GM23338 (cell line): ENCODE measurements at regions not wholly inside any gene's neighbourhood (a gene's known extent, or its start where the extent isn't known, plus 50 kb on each side); places are given as distances from the start of the nearest gene placed in this dataset.

ENCODE experiments used
- POLR2AphosphoS5 ChIP-seq: IDR thresholded peaks from 2 replicates; pipeline ENCODE4 v1.6.1; 2016; ENCODE audit warnings: antibody characterized with exemption, low read depth
- ZNF114 ChIP-seq: fragments of 250-450 bp; sonication (Bioruptor Pico); IDR thresholded peaks from 2 replicates; pipeline ENCODE4 v1.5.0; 2020; ENCODE audit warnings: mild to moderate bottlenecking, moderate library complexity
- TF ChIP-seq, protein P1 (sequence below): fragments of 250-450 bp; sonication (Bioruptor Pico); IDR thresholded peaks from 2 replicates; pipeline ENCODE4 v1.5.0; 2020; ENCODE audit warnings: mild to moderate bottlenecking, moderate library complexity
- TF ChIP-seq, protein P2 (sequence below), 2 experiments: fragments of 200-600 bp in 1 of 2; sonication (generic) in 1 of 2; conservative IDR thresholded peaks; 2 replicates each; pipeline versions ENCODE4 v1.5.1 to v1.6.1; 2016 to 2017; ENCODE audit warnings: antibody characterized with exemption in 2 of 2, low read depth in 2 of 2, mild to moderate bottlenecking in 2 of 2, moderate library complexity in 1 of 2
- TF ChIP-seq, protein P3 (sequence below): IDR thresholded peaks from one replicate; pipeline ENCODE4 v1.6.1; 2018; ENCODE audit warnings: antibody characterized with exemption; ENCODE audit not compliant: unreplicated experiment

DNA sequence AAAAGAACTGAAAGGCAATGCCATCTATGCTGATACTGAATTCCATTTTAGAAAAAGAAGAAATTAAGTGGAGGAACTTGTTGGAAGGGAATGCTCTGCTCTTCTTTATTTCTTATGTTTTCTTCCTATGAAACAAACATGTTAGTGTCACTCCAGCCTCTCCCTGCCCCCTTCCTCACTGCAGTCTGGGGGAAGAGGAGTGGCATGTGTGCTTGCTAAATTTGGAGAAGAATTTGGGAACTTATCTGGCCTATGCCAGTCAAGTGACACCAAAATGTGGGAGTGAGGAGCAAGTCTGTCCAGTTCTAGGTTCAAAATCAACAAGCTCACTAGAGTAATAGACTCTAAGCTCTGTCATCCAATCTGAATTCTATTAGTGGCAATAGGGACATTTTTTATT lies 214.6 kb downstream of the RBM26 start:
- TF ChIP-seq, protein P1, sequence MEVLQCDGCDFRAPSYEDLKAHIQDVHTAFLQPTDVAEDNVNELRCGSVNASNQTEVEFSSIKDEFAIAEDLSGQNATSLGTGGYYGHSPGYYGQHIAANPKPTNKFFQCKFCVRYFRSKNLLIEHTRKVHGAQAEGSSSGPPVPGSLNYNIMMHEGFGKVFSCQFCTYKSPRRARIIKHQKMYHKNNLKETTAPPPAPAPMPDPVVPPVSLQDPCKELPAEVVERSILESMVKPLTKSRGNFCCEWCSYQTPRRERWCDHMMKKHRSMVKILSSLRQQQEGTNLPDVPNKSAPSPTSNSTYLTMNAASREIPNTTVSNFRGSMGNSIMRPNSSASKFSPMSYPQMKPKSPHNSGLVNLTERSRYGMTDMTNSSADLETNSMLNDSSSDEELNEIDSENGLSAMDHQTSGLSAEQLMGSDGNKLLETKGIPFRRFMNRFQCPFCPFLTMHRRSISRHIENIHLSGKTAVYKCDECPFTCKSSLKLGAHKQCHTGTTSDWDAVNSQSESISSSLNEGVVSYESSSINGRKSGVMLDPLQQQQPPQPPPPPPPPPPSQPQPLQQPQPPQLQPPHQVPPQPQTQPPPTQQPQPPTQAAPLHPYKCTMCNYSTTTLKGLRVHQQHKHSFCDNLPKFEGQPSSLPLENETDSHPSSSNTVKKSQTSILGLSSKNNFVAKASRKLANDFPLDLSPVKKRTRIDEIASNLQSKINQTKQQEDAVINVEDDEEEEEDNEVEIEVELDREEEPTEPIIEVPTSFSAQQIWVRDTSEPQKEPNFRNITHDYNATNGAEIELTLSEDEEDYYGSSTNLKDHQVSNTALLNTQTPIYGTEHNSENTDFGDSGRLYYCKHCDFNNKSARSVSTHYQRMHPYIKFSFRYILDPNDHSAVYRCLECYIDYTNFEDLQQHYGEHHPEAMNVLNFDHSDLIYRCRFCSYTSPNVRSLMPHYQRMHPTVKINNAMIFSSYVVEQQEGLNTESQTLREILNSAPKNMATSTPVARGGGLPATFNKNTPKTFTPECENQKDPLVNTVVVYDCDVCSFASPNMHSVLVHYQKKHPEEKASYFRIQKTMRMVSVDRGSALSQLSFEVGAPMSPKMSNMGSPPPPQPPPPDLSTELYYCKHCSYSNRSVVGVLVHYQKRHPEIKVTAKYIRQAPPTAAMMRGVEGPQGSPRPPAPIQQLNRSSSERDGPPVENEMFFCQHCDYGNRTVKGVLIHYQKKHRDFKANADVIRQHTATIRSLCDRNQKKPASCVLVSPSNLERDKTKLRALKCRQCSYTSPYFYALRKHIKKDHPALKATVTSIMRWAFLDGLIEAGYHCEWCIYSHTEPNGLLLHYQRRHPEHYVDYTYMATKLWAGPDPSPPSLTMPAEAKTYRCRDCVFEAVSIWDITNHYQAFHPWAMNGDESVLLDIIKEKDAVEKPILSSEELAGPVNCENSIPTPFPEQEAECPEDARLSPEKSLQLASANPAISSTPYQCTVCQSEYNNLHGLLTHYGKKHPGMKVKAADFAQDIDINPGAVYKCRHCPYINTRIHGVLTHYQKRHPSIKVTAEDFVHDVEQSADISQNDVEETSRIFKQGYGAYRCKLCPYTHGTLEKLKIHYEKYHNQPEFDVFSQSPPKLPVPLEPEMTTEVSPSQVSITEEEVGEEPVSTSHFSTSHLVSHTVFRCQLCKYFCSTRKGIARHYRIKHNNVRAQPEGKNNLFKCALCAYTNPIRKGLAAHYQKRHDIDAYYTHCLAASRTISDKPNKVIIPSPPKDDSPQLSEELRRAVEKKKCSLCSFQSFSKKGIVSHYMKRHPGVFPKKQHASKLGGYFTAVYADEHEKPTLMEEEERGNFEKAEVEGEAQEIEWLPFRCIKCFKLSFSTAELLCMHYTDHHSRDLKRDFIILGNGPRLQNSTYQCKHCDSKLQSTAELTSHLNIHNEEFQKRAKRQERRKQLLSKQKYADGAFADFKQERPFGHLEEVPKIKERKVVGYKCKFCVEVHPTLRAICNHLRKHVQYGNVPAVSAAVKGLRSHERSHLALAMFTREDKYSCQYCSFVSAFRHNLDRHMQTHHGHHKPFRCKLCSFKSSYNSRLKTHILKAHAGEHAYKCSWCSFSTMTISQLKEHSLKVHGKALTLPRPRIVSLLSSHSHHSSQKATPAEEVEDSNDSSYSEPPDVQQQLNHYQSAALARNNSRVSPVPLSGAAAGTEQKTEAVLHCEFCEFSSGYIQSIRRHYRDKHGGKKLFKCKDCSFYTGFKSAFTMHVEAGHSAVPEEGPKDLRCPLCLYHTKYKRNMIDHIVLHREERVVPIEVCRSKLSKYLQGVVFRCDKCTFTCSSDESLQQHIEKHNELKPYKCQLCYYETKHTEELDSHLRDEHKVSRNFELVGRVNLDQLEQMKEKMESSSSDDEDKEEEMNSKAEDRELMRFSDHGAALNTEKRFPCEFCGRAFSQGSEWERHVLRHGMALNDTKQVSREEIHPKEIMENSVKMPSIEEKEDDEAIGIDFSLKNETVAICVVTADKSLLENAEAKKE: no peak
- TF ChIP-seq, protein P2, sequence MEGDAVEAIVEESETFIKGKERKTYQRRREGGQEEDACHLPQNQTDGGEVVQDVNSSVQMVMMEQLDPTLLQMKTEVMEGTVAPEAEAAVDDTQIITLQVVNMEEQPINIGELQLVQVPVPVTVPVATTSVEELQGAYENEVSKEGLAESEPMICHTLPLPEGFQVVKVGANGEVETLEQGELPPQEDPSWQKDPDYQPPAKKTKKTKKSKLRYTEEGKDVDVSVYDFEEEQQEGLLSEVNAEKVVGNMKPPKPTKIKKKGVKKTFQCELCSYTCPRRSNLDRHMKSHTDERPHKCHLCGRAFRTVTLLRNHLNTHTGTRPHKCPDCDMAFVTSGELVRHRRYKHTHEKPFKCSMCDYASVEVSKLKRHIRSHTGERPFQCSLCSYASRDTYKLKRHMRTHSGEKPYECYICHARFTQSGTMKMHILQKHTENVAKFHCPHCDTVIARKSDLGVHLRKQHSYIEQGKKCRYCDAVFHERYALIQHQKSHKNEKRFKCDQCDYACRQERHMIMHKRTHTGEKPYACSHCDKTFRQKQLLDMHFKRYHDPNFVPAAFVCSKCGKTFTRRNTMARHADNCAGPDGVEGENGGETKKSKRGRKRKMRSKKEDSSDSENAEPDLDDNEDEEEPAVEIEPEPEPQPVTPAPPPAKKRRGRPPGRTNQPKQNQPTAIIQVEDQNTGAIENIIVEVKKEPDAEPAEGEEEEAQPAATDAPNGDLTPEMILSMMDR (conservative IDR thresholded peaks at IDR 0.05; ENCODE audit: low read depth in 2 of 2): no peak
- TF ChIP-seq, protein P3, sequence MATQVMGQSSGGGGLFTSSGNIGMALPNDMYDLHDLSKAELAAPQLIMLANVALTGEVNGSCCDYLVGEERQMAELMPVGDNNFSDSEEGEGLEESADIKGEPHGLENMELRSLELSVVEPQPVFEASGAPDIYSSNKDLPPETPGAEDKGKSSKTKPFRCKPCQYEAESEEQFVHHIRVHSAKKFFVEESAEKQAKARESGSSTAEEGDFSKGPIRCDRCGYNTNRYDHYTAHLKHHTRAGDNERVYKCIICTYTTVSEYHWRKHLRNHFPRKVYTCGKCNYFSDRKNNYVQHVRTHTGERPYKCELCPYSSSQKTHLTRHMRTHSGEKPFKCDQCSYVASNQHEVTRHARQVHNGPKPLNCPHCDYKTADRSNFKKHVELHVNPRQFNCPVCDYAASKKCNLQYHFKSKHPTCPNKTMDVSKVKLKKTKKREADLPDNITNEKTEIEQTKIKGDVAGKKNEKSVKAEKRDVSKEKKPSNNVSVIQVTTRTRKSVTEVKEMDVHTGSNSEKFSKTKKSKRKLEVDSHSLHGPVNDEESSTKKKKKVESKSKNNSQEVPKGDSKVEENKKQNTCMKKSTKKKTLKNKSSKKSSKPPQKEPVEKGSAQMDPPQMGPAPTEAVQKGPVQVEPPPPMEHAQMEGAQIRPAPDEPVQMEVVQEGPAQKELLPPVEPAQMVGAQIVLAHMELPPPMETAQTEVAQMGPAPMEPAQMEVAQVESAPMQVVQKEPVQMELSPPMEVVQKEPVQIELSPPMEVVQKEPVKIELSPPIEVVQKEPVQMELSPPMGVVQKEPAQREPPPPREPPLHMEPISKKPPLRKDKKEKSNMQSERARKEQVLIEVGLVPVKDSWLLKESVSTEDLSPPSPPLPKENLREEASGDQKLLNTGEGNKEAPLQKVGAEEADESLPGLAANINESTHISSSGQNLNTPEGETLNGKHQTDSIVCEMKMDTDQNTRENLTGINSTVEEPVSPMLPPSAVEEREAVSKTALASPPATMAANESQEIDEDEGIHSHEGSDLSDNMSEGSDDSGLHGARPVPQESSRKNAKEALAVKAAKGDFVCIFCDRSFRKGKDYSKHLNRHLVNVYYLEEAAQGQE: no peak
- no peak for TF ChIP-seq ZNF114 (CRISPR knock-in tag)
- TF ChIP-seq POLR2AphosphoS5: no peak
